Testis (tissue), 2 donors: ENCODE measurements at regions not wholly inside any gene's neighbourhood (a gene's known extent, or its start where the extent isn't known, plus 50 kb on each side); places are given as distances from the start of the nearest gene placed in this dataset.
"Not testable (repeated sequence)": the region's sequence is repeated elsewhere in the genome, so short reads cannot be mapped to it uniquely, and the experiment has no call there.

ENCODE experiments used
- DNase-seq: peaks from one replicate; pipeline ENCODE4 v3.0.0-alpha.2; 2019
- H3K27ac ChIP-seq, 2 donors: fragments of 200-600 bp; sonication (generic); one replicate each; pipeline ENCODE4 v1.5.1; 2019
- H3K27me3 ChIP-seq: fragments of 200-600 bp; sonication (generic); one replicate; pipeline ENCODE4 v1.5.1; 2019
- H3K36me3 ChIP-seq: fragments of 200-600 bp; sonication (generic); one replicate; pipeline ENCODE4 v1.5.1; 2017; ENCODE audit warnings: low read depth; ENCODE audit errors: missing control alignments
- H3K4me1 ChIP-seq: fragments of 200-600 bp; sonication (generic); one replicate; pipeline ENCODE4 v1.5.1; 2019
- H3K4me3 ChIP-seq, 2 donors: fragments of 200-600 bp; sonication (generic); one replicate each; pipeline ENCODE4 v1.5.1; 2017 to 2019
- H3K9me3 ChIP-seq: fragments of 200-600 bp; sonication (generic); one replicate; pipeline ENCODE4 v1.5.1; 2017
- CTCF ChIP-seq, 3 experiments: fragments of 450-650 bp in 2 of 3; fragments of 200-600 bp in 1 of 3; sonication (generic) in 1 of 3; IDR thresholded peaks; one replicate each; pipeline ENCODE4 v1.5.1; 2016 to 2019; ENCODE audit warnings: antibody characterized with exemption in 3 of 3, mild to moderate bottlenecking in 2 of 3, moderate library complexity in 1 of 3
- POLR2A ChIP-seq: fragments of 450-650 bp; IDR thresholded peaks from one replicate; pipeline ENCODE4 v1.6.1; 2017; ENCODE audit warnings: antibody characterized with exemption, mild to moderate bottlenecking, moderate library complexity
- WGBS, 2 donors: methylation state at CpG; one replicate each; pipeline ENCODE4 v1.1.5; 2018; 5-methylcytosine and 5-hydroxymethylcytosine counted together
- intact Hi-C: fragments of 100-400 bp; cut with DNase I; formaldehyde crosslinking; loops from one replicate; pipeline ENCODE4 v1.15.1; 2023; ENCODE audit warnings: low total_unique reads

- Histone ChIP-seq H3K36me3 (no peaks in the 10 kb centered on the region), H3K27me3 (no peaks in the 10 kb centered on the region), H3K4me1 (peaks cover under 1% of the 10 kb centered on the region), H3K4me3 (no peak overlapping the region), H3K27ac (no peak overlapping the region), H3K9me3 (no peaks in the 10 kb centered on the region)
- no peak for DNase-seq
- TF ChIP-seq CTCF (IDR thresholded peaks at IDR 0.05), result no peak
- TF ChIP-seq POLR2A, result no peak
- WGBS, 2 donors, result 73 to 77% methylated on average over 2 of the region's 2 CpGs
- intact Hi-C loops, result no loop called here
Measured at GRCh38 chr6:11418290-11418905, 119.2 kb upstream of the TMEM170B start.

GRCh38 chr6:11416936-11417576, 120.5 kb upstream of the TMEM170B start:
- no peak for DNase-seq
- 73 to 96% methylated on average over 18 to 54 of the region's 54 CpGs for WGBS, 2 donors
- Histone ChIP-seq H3K27ac (no peak overlapping the region), H3K4me3 (peak overlapping the region; percentile 43 to 58), H3K36me3 (no peaks in the 10 kb centered on the region), H3K4me1 (no peaks in the 10 kb centered on the region), H3K9me3 (no peaks in the 10 kb centered on the region), H3K27me3 (no peaks in the 10 kb centered on the region)
- intact Hi-C loops, result no loop called here
- TF ChIP-seq POLR2A (no peak), CTCF (IDR thresholded peaks at IDR 0.05) (no peak)

GRCh38 chr6:11416099-11416935, 121.2 kb upstream of the TMEM170B start:
- H3K4me1 ChIP-seq, intact Hi-C loops, H3K36me3 ChIP-seq, H3K27ac ChIP-seq, H3K27me3 ChIP-seq, H3K9me3 ChIP-seq: not testable (repeated sequence)
- WGBS, 2 donors, result 72 to 88% methylated on average over 6 to 7 of the region's 7 CpGs
- H3K4me3 ChIP-seq, result peak overlapping the region; percentile 43 to 58
- peak; percentile 48 for DNase-seq

GRCh38 chr6:11415557-11415956, 122.0 kb upstream of the TMEM170B start:
- no peak for TF ChIP-seq POLR2A
- TF ChIP-seq CTCF (IDR thresholded peaks at IDR 0.05), result no peak
- 88 to 96% methylated on average over 7 of the region's 7 CpGs for WGBS, 2 donors

GRCh38 chr6:11414176-11414963, 123.2 kb upstream of the TMEM170B start:
- Histone ChIP-seq H3K27ac (no peak overlapping the region), H3K4me1 (peaks cover 4% of the 10 kb centered on the region), H3K36me3 (no peaks in the 10 kb centered on the region), H3K4me3 (no peak overlapping the region), H3K9me3 (no peaks in the 10 kb centered on the region), H3K27me3 (no peaks in the 10 kb centered on the region)
- 87 to 99% methylated on average over 2 of the region's 2 CpGs for WGBS, 2 donors
- intact Hi-C loops, result no loop called here
- DNase-seq, result no peak
- no peak for TF ChIP-seq CTCF (IDR thresholded peaks at IDR 0.05)
- no peak for TF ChIP-seq POLR2A

More at GRCh38 chr6:11415557-11415956, 122.0 kb upstream of the TMEM170B start:
- DNase-seq, result no peak
- H3K4me3 ChIP-seq, result no peak overlapping the region
- H3K36me3 ChIP-seq, result no peaks in the 10 kb centered on the region
- no peaks in the 10 kb centered on the region for H3K9me3 ChIP-seq
- H3K4me1 ChIP-seq, result peaks cover 4% of the 10 kb centered on the region
- intact Hi-C loops, result no loop called here
- H3K27ac ChIP-seq, result no peak overlapping the region
- no peaks in the 10 kb centered on the region for H3K27me3 ChIP-seq
